ENCODE measurements at regions not wholly inside any gene's neighbourhood (a gene's known extent, or its start where the extent isn't known, plus 50 kb on each side); places are given as distances from the start of the nearest gene placed in this dataset.

DNA sequence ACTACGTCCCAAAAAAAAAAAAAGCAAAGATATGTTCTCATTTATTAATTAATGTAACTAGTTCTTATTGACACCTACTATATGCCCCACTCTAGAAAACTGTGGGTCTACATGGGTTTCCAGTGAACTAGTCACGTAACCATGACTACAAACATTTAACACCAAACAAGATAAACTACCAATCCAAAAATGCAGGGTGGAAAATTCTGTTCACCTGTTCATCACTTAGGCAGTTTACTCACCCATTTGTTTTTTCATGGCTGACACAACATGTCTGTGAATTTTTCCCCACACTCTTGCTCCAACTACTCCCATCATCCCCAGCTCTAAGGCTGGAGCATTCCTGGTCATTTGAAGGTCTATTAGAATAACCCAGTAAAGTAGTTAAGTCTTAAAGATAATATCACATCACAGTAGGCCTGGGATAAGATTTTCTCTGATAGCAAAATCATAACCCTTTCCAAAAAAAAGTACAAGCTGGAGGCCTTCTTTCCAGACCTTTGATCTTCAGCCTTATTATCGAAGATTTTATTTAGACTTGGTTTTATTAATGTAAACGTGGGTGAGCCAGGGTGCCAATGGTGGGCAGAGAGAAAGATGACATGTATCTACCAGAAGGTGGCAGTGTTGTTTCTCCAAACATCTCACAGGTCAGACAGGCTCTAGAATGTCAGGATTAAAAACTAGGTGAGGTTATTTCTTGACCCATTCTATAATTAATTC lies 61.6 kb upstream of the DAAM1 start:
- Histone ChIP-seq H3K36me3 (no peaks in the 10 kb centered on the region), H3K4me3 (no peak overlapping the region), H3K4me1 (no peaks in the 10 kb centered on the region), H3K27me3 (no peaks in the 10 kb centered on the region), H3K9me3 (no peaks in the 10 kb centered on the region), H3K27ac (no peak overlapping the region)
- no peak for DNase-seq
- intact Hi-C loops (cut with DNase I; ENCODE audit: low total_unique reads): loop anchor here (1.0 to 10.0 kb wide), 2 partner anchors 317 to 448 kb away; partner anchors contain the start of gene CCDC175
- no peak for TF ChIP-seq POLR2A (IDR thresholded peaks at IDR 0.05)
- TF ChIP-seq CTCF (IDR thresholded peaks at IDR 0.05 in 4 of 5, conservative IDR thresholded peaks at IDR 0.05 in 1 of 5): peak; percentile 72 to 85 (median 79)
- in situ Hi-C loops (cut with MboI; ENCODE audit: low sequenced_read_pairs in 4 of 4): loop anchor here (5.0 to 10.0 kb wide), 3 partner anchors 102 to 448 kb away; partner anchors contain the start of gene CCDC175 (in 1 of the 4)
- peak; percentile 84 to 92 for ATAC-seq

GRCh38 chr14:59127437-59127732 lies 61.1 kb upstream of the DAAM1 start:
- Histone ChIP-seq H3K9me3 (no peaks in the 10 kb centered on the region), H3K4me1 (no peaks in the 10 kb centered on the region), H3K27ac (no peak overlapping the region), H3K27me3 (no peaks in the 10 kb centered on the region), H3K4me3 (no peak overlapping the region), H3K36me3 (no peaks in the 10 kb centered on the region)
- ATAC-seq (no peak), DNase-seq (no peak)
- in situ Hi-C loops (cut with MboI; ENCODE audit: low sequenced_read_pairs in 4 of 4) (loop anchor here (5.0 to 10.0 kb wide), 3 partner anchors 103 to 447 kb away; partner anchors contain the start of gene CCDC175 (in 1 of the 4)), intact Hi-C loops (cut with DNase I; ENCODE audit: low total_unique reads) (loop anchor here (1.0 to 10.0 kb wide), 2 partner anchors 317 to 447 kb away; partner anchors contain the start of gene CCDC175)
- peak in 2 of 5 experiments; percentile 0 to 8 for TF ChIP-seq CTCF (IDR thresholded peaks at IDR 0.05 in 4 of 5, conservative IDR thresholded peaks at IDR 0.05 in 1 of 5)
- no peak for TF ChIP-seq POLR2A (IDR thresholded peaks at IDR 0.05)

DNA sequence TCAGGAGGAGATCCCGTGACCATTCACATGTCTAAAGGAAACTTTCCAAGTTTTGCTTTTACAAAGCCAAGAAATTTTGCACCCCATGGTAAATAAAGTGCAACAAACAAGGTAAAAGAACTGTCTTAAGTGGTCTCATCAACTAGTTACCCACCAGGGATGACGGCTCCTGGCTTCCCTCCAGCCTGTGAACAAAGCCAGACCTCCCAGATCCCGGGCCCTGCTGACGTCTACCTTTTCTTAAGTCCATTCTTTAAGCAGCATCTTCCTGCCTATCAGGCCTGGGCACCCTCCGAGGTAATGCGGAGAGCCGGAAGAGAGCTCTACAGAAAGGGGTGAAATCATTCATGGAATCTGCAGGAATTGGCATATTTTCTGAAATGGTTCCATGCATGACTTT lies 58.0 kb upstream of the DAAM1 start:
- intact Hi-C loops (cut with DNase I; ENCODE audit: low total_unique reads) (no loop called here), in situ Hi-C loops (cut with MboI; ENCODE audit: low sequenced_read_pairs in 4 of 4) (no loop called here)
- no peak for TF ChIP-seq CTCF (IDR thresholded peaks at IDR 0.05 in 4 of 5, conservative IDR thresholded peaks at IDR 0.05 in 1 of 5)
- TF ChIP-seq POLR2A (IDR thresholded peaks at IDR 0.05): no peak
- H3K27ac ChIP-seq: no peak overlapping the region
- no peak overlapping the region for H3K4me3 ChIP-seq
- ATAC-seq (no peak), DNase-seq (no peak)
- no peaks in the 10 kb centered on the region for H3K36me3 ChIP-seq
- no peaks in the 10 kb centered on the region for H3K27me3 ChIP-seq
- H3K4me1 ChIP-seq: no peaks in the 10 kb centered on the region
- no peaks in the 10 kb centered on the region for H3K9me3 ChIP-seq

GRCh38 chr14:59131938-59132795 lies 56.3 kb upstream of the DAAM1 start:
- H3K27ac ChIP-seq: no peak overlapping the region
- H3K9me3 ChIP-seq: no peaks in the 10 kb centered on the region
- in situ Hi-C loops (cut with MboI; ENCODE audit: low sequenced_read_pairs in 4 of 4): no loop called here
- DNase-seq (no peak), ATAC-seq (no peak)
- TF ChIP-seq CTCF (IDR thresholded peaks at IDR 0.05 in 4 of 5, conservative IDR thresholded peaks at IDR 0.05 in 1 of 5) (no peak), POLR2A (IDR thresholded peaks at IDR 0.05) (no peak)
- H3K27me3 ChIP-seq: no peaks in the 10 kb centered on the region
- no peaks in the 10 kb centered on the region for H3K36me3 ChIP-seq
- intact Hi-C loops (cut with DNase I; ENCODE audit: low total_unique reads): no loop called here
- no peaks in the 10 kb centered on the region for H3K4me1 ChIP-seq
- no peak overlapping the region for H3K4me3 ChIP-seq

All from gastrocnemius medialis (tissue), 4 donors.